PC-9 (cell line): ENCODE measurements at regions not wholly inside any gene's neighbourhood (a gene's known extent, or its start where the extent isn't known, plus 50 kb on each side); places are given as distances from the start of the nearest gene placed in this dataset.

Experiments used
- BruUV-seq: library from RNA; stranded (reverse); fragments of 400-500 nt; replicated peaks from 2 replicates; lab custom pipeline; 2021; lab: Mats Ljungman, UMichigan
- CTCF ChIA-PET: fragments of 300-600 bp; sonication (Branson Sonifier 250); formaldehyde crosslinking; loops from one replicate; lab custom pipeline; 2022; ENCODE audit warnings: antibody characterized with exemption; lab: Charles Lee
- POLR2A ChIA-PET: fragments of 300-600 bp; sonication (Branson Sonifier 250); formaldehyde crosslinking; loops from one replicate; lab custom pipeline; 2022; ENCODE audit warnings: antibody characterized with exemption; ENCODE audit not compliant: unreplicated experiment; lab: Charles Lee
- DNase-seq, 2 experiments: peaks; one replicate each; pipeline versions ENCODE4 v3.0.0 to v3.0.0-alpha.2; 2015 to 2022; ENCODE audit warnings: mixed read lengths in 1 of 2
- H2AFZ ChIP-seq: fragments of 200-600 bp; sonication (generic); 2 replicates; pipeline ENCODE4 v1.8.1; 2017; ENCODE audit warnings: antibody characterized with exemption
- H3F3A ChIP-seq: fragments of 200-600 bp; sonication (generic); 2 replicates; pipeline ENCODE4 v1.8.1; 2017; ENCODE audit warnings: antibody characterized with exemption, mild to moderate bottlenecking, low read depth; ENCODE audit not compliant: insufficient read depth
- H3K27ac ChIP-seq: fragments of 200-600 bp; sonication (generic); 2 replicates; pipeline ENCODE4 v1.6.1; 2016; ENCODE audit warnings: mixed run types
- H3K27me3 ChIP-seq: fragments of 200-600 bp; sonication (generic); 2 replicates; pipeline ENCODE4 v1.6.1; 2016; ENCODE audit warnings: low read depth, mixed run types; ENCODE audit not compliant: insufficient read depth
- H3K36me3 ChIP-seq: fragments of 200-600 bp; sonication (generic); 2 replicates; pipeline ENCODE4 v1.6.1; 2016; ENCODE audit warnings: low read depth, mixed run types
- H3K4me1 ChIP-seq: fragments of 200-600 bp; sonication (generic); replicated peaks from 2 replicates; pipeline ENCODE4 v1.6.1; 2016; ENCODE audit warnings: mixed run types; ENCODE audit not compliant: insufficient read depth
- H3K4me2 ChIP-seq: fragments of 200-600 bp; sonication (generic); 2 replicates; pipeline ENCODE4 v1.6.1; 2017; ENCODE audit warnings: mixed run types
- H3K4me3 ChIP-seq: fragments of 200-600 bp; sonication (generic); 2 replicates; pipeline ENCODE4 v1.6.1; 2016; ENCODE audit warnings: mixed run types
- H3K79me2 ChIP-seq: fragments of 200-600 bp; sonication (generic); 2 replicates; pipeline ENCODE4 v1.6.1; 2017; ENCODE audit warnings: low read depth, mixed run types
- H3K9me2 ChIP-seq: fragments of 200-600 bp; sonication (generic); 2 replicates; pipeline ENCODE4 v1.8.1; 2017; ENCODE audit warnings: mild to moderate bottlenecking; ENCODE audit not compliant: insufficient read depth
- H3K9me3 ChIP-seq: fragments of 200-600 bp; sonication (generic); 2 replicates; pipeline ENCODE4 v1.8.1; 2016; ENCODE audit warnings: low read depth; ENCODE audit not compliant: insufficient read depth
- H4K20me1 ChIP-seq: fragments of 200-600 bp; sonication (generic); 2 replicates; pipeline ENCODE4 v1.8.1; 2017; ENCODE audit not compliant: insufficient read depth
- EZH2 ChIP-seq: fragments of 200-600 bp; sonication (generic); IDR thresholded peaks from 2 replicates; pipeline ENCODE4 v1.8.0; 2017; ENCODE audit warnings: antibody characterized with exemption, low read depth
- intact Hi-C: fragments of 100-400 bp; cut with micrococcal nuclease; formaldehyde crosslinking; loops from one replicate; pipeline ENCODE4 v1.10.0; 2022; ENCODE audit not compliant: unreplicated experiment
- TF ChIP-seq, protein P1 (sequence below): fragments of 200-600 bp; sonication (generic); conservative IDR thresholded peaks from 2 replicates; pipeline ENCODE4 v1.6.1; 2017; ENCODE audit warnings: mixed run types, antibody characterized with exemption, mild to moderate bottlenecking, moderate library complexity

- no peak for DNase-seq
- intact Hi-C loops, result no loop called here
These were observed 94.4 kb upstream of the HS3ST5 start for GRCh38 chr6:114437235-114437634.

DNA sequence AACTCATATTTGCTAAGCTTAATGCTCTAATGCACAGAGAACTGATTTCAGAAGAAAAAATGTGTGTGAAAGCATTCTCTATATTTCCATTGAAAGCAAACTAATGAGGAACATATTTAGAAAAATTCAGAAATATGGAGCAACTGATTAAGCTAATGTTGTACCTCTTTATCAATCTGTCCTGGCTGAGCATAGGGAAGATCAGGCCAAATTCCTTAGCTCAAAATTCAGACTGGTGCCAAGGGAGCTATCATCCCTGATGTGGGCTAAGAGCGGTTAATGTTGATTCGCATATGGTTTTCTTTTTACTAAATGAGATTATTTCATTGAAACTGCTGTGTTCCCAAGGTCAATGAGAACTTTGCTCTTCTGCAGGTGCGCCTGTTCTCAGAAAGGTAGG is 93.9 kb upstream of the HS3ST5 start:
- Histone ChIP-seq H3K4me3 (no peak overlapping the region), H3K27ac (no peak overlapping the region), H3K27me3 (no peaks in the 10 kb centered on the region), H3F3A (no peaks in the 10 kb centered on the region), H3K4me1 (no peaks in the 10 kb centered on the region), H3K9me3 (no peaks in the 10 kb centered on the region; the same call in 1 of the 2 replicates), H4K20me1 (no peaks in the 10 kb centered on the region), H3K79me2 (no peaks in the 10 kb centered on the region), H3K9me2 (no peaks in the 10 kb centered on the region; the same call in 1 of the 2 replicates), H3K4me2 (no peak overlapping the region), H3K36me3 (no peaks in the 10 kb centered on the region), H2AFZ (no peak overlapping the region)
- TF ChIP-seq, protein P1, sequence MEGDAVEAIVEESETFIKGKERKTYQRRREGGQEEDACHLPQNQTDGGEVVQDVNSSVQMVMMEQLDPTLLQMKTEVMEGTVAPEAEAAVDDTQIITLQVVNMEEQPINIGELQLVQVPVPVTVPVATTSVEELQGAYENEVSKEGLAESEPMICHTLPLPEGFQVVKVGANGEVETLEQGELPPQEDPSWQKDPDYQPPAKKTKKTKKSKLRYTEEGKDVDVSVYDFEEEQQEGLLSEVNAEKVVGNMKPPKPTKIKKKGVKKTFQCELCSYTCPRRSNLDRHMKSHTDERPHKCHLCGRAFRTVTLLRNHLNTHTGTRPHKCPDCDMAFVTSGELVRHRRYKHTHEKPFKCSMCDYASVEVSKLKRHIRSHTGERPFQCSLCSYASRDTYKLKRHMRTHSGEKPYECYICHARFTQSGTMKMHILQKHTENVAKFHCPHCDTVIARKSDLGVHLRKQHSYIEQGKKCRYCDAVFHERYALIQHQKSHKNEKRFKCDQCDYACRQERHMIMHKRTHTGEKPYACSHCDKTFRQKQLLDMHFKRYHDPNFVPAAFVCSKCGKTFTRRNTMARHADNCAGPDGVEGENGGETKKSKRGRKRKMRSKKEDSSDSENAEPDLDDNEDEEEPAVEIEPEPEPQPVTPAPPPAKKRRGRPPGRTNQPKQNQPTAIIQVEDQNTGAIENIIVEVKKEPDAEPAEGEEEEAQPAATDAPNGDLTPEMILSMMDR, result no peak
- TF ChIP-seq EZH2, result no peak
- ChIA-PET POLR2A (no interaction called here), CTCF (no interaction called here)
- no TSS peak for BruUV-seq
- intact Hi-C loops, result no loop called here
- DNase-seq, result no peak

More at GRCh38 chr6:114437235-114437634, 94.4 kb upstream of the HS3ST5 start:
- Histone ChIP-seq H3K4me2 (no peak overlapping the region), H3K4me3 (no peak overlapping the region), H4K20me1 (no peaks in the 10 kb centered on the region), H3K27ac (no peak overlapping the region), H3K9me3 (no peaks in the 10 kb centered on the region; the same call in 1 of the 2 replicates), H3K36me3 (no peaks in the 10 kb centered on the region), H3K79me2 (no peaks in the 10 kb centered on the region), H3K27me3 (no peaks in the 10 kb centered on the region), H2AFZ (no peak overlapping the region), H3K9me2 (no peaks in the 10 kb centered on the region; the same call in 1 of the 2 replicates), H3F3A (no peaks in the 10 kb centered on the region), H3K4me1 (no peaks in the 10 kb centered on the region)
- POLR2A ChIA-PET, result no interaction called here
- CTCF ChIA-PET, result no interaction called here
- TF ChIP-seq, protein P1, result no peak
- no peak for TF ChIP-seq EZH2
- BruUV-seq, result no TSS peak

- Histone ChIP-seq H3K4me2 (no peak overlapping the region), H3K4me1 (no peaks in the 10 kb centered on the region), H3K27me3 (no peaks in the 10 kb centered on the region), H3K79me2 (no peaks in the 10 kb centered on the region), H3K36me3 (no peaks in the 10 kb centered on the region), H3K4me3 (no peak overlapping the region), H4K20me1 (no peaks in the 10 kb centered on the region), H3K9me3 (no peaks in the 10 kb centered on the region; the same call in 1 of the 2 replicates), H3K9me2 (no peaks in the 10 kb centered on the region; the same call in 1 of the 2 replicates), H2AFZ (no peak overlapping the region), H3K27ac (no peak overlapping the region), H3F3A (no peaks in the 10 kb centered on the region)
- intact Hi-C loops, result no loop called here
- TF ChIP-seq, protein P1, result no peak
- no peak for DNase-seq
- CTCF ChIA-PET, result no interaction called here
- no TSS peak for BruUV-seq
- POLR2A ChIA-PET, result no interaction called here
These were observed 93.2 kb upstream of the HS3ST5 start for GRCh38 chr6:114435985-114436384.
